DMS53 treated with DMSO at 0.1 percent for 48 hours (cell line): ENCODE measurements at regions not wholly inside any gene's neighbourhood (a gene's known extent, or its start where the extent isn't known, plus 50 kb on each side); places are given as distances from the start of the nearest gene placed in this dataset.

Experiments used
- DNase-seq: peaks from one replicate; lab custom pipeline; 2025; ENCODE audit not compliant: unreplicated experiment; lab: John Stamatoyannopoulos, UW

- no peak for DNase-seq
These were observed 399.2 kb downstream of the LRIG3 start for GRCh38 chr12:58521152-58521551.

- no peak for DNase-seq
These were observed 398.5 kb downstream of the LRIG3 start for GRCh38 chr12:58521796-58522195.

DNA sequence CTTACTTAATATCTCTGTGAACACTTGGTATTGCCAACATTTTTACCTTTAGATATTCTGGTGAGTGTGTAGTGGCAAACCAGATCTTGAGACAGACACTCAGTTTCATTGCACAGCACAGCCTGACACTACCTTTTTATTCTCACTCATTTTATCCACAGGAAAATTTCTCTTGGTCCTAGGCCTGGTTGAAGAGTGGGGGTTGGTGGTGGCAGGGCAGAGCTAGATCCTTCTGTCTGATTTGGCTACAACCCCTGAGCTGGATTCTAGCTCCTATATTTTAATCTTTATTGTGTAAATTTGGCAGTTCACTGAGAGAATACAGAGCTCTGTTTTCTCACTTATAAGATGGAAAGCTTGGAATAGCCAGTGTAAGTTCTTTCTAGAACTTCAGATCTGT, 396.9 kb downstream of the LRIG3 start:
- no peak for DNase-seq

GRCh38 chr12:58528271-58528670, 392.0 kb downstream of the LRIG3 start:
- no peak for DNase-seq

DNA sequence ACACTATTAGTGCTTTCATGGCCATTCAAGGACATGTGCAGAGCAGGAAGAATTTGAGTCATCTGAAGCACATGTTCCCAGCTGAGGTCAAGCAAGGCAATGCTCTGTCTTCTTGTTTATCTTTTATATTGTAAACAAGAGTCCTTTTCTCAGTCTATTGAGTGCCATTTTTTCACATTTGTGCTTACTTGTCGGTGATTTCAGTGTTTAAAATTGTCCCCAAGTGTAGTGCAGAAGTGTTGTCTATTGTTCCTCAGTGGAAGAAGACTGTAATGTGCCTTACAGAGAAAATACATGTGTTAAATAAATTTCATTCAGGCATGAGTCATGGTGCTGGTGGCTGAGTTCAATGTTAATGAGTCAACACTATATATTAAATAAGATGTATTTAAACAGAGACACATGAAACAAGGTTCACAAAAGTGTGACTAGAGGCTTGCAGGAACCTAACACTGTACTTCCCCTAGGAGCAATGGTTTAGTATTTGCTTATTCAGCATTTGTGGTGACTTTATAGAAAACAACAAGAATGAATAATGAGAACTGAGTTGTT, 391.1 kb downstream of the LRIG3 start:
- DNase-seq: peak; percentile 89

DNA sequence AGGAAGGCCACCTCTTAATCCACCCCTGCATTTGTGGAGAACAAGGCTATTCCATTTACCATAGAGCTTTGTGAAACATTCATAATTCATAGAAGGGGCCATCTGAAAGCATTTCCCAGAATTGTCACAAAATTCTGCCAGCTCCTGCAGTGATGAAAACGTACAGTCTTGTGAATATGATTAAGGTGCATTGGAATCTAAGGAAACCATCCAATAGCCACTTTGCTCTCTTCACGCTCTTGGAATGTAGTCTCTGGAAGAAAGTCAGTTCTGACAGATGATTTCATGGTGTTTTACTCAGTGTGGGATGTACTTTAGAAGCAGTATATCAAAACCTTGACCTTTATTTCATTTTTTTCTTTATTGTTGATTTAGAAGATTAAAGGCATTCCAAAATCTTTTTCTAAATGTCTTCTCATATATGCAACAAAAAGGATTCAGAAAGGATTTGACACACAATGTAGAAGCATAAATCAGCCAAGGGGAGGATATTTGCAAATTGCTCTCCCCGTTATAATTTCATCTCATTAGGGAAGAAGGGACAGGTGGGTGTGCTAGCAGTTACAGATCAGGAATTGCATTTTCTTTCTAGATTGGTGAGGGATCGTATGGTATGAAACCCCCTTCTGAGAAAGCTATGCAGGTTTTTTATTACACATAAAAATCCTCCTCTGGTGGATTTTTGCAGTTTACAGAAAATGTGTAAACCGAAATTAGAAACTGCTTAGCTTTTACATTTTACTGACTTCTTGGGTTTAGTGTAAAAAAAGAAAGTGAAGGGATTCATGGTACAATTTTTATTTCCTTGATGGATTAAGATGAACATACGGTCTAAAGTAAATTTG, 390.2 kb downstream of the LRIG3 start:
- no peak for DNase-seq

GRCh38 chr12:58530742-58531062, 389.6 kb downstream of the LRIG3 start:
- DNase-seq: no peak

- peak; percentile 86 for DNase-seq
These were observed 387.3 kb downstream of the LRIG3 start for GRCh38 chr12:58532855-58533608.

DNA sequence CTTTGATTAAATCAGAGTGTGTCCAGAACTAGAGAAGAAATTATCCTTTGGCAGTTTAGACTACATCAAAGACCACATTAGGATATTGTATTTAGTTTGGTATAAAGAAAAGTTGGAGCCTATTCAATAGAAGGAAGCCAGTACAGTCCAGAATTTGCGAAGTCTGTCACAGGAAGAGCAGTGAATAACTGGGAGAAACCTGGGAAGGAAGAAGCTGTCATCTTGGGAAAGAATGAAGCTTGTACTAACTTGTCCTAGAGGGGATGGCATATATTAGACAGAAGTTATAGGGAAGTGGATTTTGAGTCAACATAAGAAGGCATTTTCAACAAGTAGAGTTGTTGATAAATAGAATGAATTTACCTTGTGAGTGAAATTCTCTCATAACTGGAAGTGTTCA, 386.7 kb downstream of the LRIG3 start:
- no peak for DNase-seq

DNA sequence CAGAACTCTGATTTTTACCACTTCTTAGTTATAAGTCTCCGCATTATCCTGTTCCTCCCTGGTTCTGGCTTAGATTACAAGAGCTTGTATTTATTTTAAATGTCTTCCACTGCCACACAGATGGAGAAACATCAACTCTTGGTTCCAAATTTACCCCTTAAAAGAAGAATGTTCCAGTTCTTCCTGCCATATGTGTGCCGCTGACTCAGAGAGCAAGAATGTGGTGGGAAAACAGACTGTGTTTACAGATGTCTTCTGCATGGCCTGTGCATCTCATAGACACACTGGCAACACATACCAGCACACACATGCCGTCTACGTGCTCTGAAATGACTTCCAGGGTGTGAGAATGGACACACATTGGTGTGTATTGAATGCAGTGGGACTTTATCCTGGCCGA, 383.0 kb downstream of the LRIG3 start:
- DNase-seq: peak; percentile 71

GRCh38 chr12:58539295-58539694, 381.0 kb downstream of the LRIG3 start:
- no peak for DNase-seq

DNA sequence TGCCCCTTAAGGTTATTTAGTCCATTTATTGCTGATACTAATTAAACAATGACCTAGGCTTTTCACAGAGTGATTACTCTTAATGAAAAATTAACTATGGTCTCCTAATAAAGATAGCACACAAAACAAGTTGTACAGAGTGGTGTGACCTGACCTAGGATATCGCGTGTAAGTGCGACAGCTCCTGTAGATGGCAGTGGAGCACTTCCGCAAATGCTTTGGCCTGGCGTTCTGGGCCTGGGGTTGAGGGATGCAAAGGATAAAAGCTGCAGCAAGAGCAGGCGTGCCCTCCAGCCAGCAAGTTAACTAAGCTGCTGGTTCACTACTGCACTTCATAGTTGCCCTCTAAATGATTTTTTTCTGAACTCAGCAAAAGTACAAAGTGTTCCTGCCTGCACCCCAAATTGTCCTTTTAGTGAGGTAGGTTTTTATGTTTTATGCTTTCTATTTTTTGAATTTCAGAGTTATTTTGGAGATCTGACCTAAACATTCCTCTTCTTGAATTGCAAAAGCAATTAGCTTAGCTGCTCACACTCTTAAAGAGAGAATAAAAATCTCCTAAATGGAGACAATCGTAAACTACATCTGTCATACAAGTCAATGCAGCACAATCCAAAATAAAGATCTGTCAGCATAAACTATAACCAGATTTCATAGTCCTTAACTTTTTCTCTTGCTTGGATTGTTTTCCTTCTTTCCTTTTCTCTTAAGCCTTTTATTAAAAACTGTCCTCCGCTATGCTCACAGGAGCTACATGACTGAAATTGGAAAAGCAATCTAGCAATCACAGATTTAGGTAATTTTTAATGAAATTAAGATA, 379.6 kb downstream of the LRIG3 start:
- DNase-seq: peak; percentile 88

DNA sequence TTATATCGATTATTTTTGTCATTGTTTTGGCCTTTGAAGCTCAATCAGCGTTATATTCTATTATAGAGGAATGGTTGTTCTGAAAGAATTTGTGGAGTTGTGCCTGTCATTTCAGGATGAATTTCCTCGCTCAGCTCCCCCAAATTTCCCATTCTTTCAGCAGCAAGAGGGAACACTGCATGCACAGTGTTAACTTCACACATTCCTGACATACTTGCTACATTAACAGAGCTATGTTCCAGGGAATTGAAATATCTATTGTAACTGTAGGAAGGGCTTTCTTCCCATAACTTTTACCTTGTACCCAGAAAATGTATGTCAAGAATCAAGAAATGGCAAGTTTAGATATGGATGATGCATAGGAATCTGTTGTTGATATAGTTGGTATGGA, 379.0 kb downstream of the LRIG3 start:
- no peak for DNase-seq

- DNase-seq: no peak
These were observed 376.0 kb downstream of the LRIG3 start for GRCh38 chr12:58544281-58544680.

DNA sequence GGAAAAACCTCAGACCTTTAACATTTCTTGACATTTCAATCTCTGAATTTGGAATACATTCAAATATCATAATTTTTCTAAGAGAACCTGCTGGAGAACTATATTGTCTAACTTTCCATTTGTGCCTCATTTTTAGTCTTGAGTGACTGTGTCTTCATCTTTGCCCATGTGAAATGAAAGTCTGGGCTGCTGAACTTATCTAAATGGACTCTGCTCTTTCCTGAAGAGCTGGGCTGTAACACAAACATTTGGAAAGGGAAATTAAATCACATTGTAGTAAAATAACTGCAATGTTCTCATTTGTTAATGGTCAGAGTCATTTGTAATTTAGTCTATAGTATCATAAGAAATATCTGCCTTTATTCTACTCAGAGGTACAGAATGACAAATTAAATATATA, 373.1 kb downstream of the LRIG3 start:
- DNase-seq: no peak

- no peak for DNase-seq
These were observed 371.5 kb downstream of the LRIG3 start for GRCh38 chr12:58548801-58549200.

DNA sequence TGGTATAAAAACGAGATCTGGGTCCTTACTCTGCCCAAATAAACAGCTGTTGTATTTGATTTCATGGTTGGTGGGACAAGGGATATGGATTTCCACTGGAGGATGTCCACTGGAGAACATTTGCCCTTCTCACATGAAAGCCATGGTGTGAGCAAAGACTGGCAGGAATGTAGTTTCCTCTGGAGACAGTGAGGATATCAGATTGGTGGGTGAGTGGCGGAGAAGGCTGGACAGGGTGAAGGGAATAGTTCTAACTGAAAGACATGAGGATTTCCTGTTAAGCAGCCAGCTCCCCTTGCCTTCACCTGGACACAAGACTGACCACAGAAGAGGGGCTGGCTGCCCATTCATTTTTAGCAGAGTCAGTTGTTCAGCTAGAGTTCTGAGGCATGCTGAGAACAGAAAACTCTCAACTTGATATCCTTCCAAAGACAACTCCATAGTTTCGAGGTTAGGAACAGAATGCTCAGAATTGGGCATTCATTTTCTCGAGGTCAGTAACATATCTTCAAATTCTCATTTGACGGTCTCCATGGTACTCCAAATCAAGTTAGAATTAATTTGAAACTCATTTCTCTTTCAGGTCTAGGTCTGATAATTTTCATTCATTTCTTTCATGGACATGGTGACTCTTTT, 365.7 kb downstream of the LRIG3 start:
- DNase-seq: no peak

GRCh38 chr12:58557171-58557570, 363.1 kb downstream of the LRIG3 start:
- DNase-seq: no peak

DNA sequence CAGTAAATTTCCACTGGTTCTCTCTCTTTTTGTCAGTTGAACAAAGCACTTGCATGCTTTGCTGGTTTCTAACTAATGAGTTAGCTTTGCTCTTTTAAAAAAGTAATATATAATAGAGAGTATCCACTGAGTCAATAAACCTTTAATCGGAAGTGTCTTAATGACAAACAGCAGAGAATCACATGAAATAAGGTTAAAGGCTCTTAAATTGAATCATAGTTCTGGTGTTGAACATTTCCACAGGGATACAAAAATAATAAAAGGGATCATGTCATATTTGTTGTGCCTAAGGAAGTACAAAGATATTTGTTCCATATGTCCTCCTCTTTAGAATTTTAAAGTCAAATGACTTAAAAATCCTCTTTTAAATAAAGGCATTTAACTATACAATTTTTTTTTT, 362.6 kb downstream of the LRIG3 start:
- DNase-seq: no peak

GRCh38 chr12:58563621-58564020, 356.7 kb downstream of the LRIG3 start:
- DNase-seq: no peak

DNA sequence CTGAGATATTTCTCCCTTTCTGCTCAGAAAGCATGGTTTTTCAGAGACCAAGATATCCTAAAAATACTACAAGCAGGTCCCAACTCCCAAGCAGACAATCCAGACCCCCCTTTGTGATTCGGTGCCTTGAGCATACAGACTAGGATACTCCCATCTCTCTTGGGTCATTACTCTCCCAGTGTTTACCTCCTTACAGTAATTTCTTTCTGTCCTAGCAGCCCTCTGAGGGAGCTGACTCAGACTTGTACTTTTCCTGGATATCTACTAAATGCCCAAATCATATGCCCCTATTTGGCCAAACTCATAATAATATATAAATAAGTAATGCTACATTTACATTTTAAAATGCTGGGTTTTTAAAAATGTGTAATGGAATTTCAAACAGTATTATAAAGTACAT, 355.6 kb downstream of the LRIG3 start:
- DNase-seq: no peak
